MM.1S (cell line): ENCODE measurements at regions not wholly inside any gene's neighbourhood (a gene's known extent, or its start where the extent isn't known, plus 50 kb on each side); places are given as distances from the start of the nearest gene placed in this dataset.
"Not testable (repeated sequence)": the region's sequence is repeated elsewhere in the genome, so short reads cannot be mapped to it uniquely, and the experiment has no call there.

Source experiments
- DNase-seq: peaks from one replicate; pipeline ENCODE4 v3.0.0-alpha.2; 2015
- H2AFZ ChIP-seq: fragments of 300-600 bp; sonication (generic); 2 replicates; pipeline ENCODE4 v1.6.0; 2016; ENCODE audit warnings: antibody characterized with exemption, low read length
- H3F3A ChIP-seq: fragments of 300-600 bp; sonication (generic); 2 replicates; pipeline ENCODE4 v1.6.1; 2016; ENCODE audit warnings: mild to moderate bottlenecking, antibody characterized with exemption, low read length, moderate library complexity, mixed read lengths; ENCODE audit not compliant: insufficient read depth
- H3K27ac ChIP-seq: fragments of 300-600 bp; sonication (generic); 2 replicates; pipeline ENCODE4 v1.5.1; 2016; ENCODE audit warnings: mild to moderate bottlenecking, low read length
- H3K27me3 ChIP-seq: fragments of 300-600 bp; sonication (generic); replicated peaks from 2 replicates; pipeline ENCODE4 v1.6.0; 2016; ENCODE audit warnings: low read length; ENCODE audit not compliant: insufficient read depth
- H3K36me3 ChIP-seq: fragments of 300-600 bp; sonication (generic); replicated peaks from 2 replicates; pipeline ENCODE4 v1.6.1; 2016; ENCODE audit warnings: mild to moderate bottlenecking, low read length, mixed read lengths; ENCODE audit not compliant: insufficient read depth
- H3K4me1 ChIP-seq: fragments of 300-600 bp; sonication (generic); 2 replicates; pipeline ENCODE4 v1.6.1; 2016; ENCODE audit warnings: low read length, mixed read lengths
- H3K4me2 ChIP-seq: fragments of 300-600 bp; sonication (generic); 2 replicates; pipeline ENCODE4 v1.6.0; 2016; ENCODE audit warnings: low read depth, low read length
- H3K4me3 ChIP-seq: fragments of 300-600 bp; sonication (generic); 2 replicates; pipeline ENCODE4 v1.5.1; 2016; ENCODE audit warnings: low read length, mixed read lengths
- H3K79me2 ChIP-seq: fragments of 300-600 bp; sonication (generic); 2 replicates; pipeline ENCODE4 v1.6.1; 2016; ENCODE audit warnings: mixed run types, low read length, mixed read lengths
- H3K9ac ChIP-seq: fragments of 300-600 bp; sonication (generic); 2 replicates; pipeline ENCODE4 v1.6.1; 2016; ENCODE audit warnings: low read length, mixed read lengths
- H3K9me2 ChIP-seq: fragments of 300-600 bp; sonication (generic); replicated peaks from 2 replicates; pipeline ENCODE4 v1.6.1; 2016; ENCODE audit warnings: mild to moderate bottlenecking, low read length, mixed read lengths; ENCODE audit not compliant: insufficient read depth
- H3K9me3 ChIP-seq: fragments of 300-600 bp; sonication (generic); replicated peaks from 2 replicates; pipeline ENCODE4 v1.6.1; 2016; ENCODE audit warnings: mild to moderate bottlenecking, low read length, mixed read lengths; ENCODE audit not compliant: insufficient read depth
- H4K20me1 ChIP-seq: fragments of 300-600 bp; sonication (generic); 2 replicates; pipeline ENCODE4 v1.6.1; 2016; ENCODE audit warnings: mild to moderate bottlenecking, low read length, moderate library complexity, mixed read lengths; ENCODE audit not compliant: insufficient read depth
- EZH2 ChIP-seq: fragments of 300-600 bp; sonication (generic); optimal IDR thresholded peaks from 2 replicates; pipeline ENCODE3; 2017; ENCODE audit warnings: low read depth, mild to moderate bottlenecking, antibody characterized with exemption, low read length, mixed read lengths
- EZH2phosphoT487 ChIP-seq: fragments of 300-600 bp; sonication (generic); IDR thresholded peaks from 2 replicates; pipeline ENCODE4 v1.6.1; 2018; ENCODE audit warnings: antibody characterized with exemption, low read length
- TF ChIP-seq, protein P1 (sequence below): fragments of 300-600 bp; sonication (generic); IDR thresholded peaks from 2 replicates; pipeline ENCODE4 v1.5.1; 2016; ENCODE audit warnings: antibody characterized with exemption, low read length, mixed read lengths

DNA sequence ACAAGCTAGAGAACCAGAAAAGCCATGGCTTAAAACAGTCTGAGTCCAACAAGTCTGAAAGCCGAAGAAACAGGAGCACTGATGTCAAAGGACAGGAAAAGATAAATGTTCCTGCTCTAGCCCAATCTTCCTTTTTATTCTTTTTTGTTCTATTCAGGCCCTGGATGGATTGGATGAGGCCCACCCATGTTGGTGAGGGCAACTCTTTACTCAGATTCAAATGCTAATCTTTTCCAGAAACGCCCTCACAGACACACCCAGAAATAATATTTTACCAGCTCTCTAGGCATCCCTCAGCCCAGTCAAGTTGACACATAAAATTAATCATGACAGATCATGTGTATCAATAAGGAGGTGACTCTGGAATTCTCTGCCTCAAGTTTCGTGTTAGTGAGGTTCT is 1002.7 kb downstream of the STPG2 start:
- DNase-seq = no peak
- Histone ChIP-seq H3K4me2 (no peak overlapping the region), H3K27ac (no peak overlapping the region), H3K36me3 (no peaks in the 10 kb centered on the region), H3K9me3 (no peaks in the 10 kb centered on the region), H3K9ac (no peak overlapping the region), H2AFZ (no peak overlapping the region), H4K20me1 (no peaks in the 10 kb centered on the region), H3F3A (no peaks in the 10 kb centered on the region), H3K27me3 (no peaks in the 10 kb centered on the region), H3K4me3 (no peak overlapping the region), H3K79me2 (no peaks in the 10 kb centered on the region), H3K9me2 (no peaks in the 10 kb centered on the region), H3K4me1 (no peaks in the 10 kb centered on the region)
- TF ChIP-seq EZH2phosphoT487 (no peak), EZH2 (no peak)
- TF ChIP-seq, protein P1, sequence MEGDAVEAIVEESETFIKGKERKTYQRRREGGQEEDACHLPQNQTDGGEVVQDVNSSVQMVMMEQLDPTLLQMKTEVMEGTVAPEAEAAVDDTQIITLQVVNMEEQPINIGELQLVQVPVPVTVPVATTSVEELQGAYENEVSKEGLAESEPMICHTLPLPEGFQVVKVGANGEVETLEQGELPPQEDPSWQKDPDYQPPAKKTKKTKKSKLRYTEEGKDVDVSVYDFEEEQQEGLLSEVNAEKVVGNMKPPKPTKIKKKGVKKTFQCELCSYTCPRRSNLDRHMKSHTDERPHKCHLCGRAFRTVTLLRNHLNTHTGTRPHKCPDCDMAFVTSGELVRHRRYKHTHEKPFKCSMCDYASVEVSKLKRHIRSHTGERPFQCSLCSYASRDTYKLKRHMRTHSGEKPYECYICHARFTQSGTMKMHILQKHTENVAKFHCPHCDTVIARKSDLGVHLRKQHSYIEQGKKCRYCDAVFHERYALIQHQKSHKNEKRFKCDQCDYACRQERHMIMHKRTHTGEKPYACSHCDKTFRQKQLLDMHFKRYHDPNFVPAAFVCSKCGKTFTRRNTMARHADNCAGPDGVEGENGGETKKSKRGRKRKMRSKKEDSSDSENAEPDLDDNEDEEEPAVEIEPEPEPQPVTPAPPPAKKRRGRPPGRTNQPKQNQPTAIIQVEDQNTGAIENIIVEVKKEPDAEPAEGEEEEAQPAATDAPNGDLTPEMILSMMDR = no peak

- not testable (repeated sequence) for H3K36me3 ChIP-seq, H3K9me2 ChIP-seq, H3K4me3 ChIP-seq, H2AFZ ChIP-seq, H3K27ac ChIP-seq, DNase-seq, H3K27me3 ChIP-seq, H4K20me1 ChIP-seq, H3K79me2 ChIP-seq, H3K4me2 ChIP-seq, H3K4me1 ChIP-seq, H3F3A ChIP-seq, H3K9me3 ChIP-seq, H3K9ac ChIP-seq
These were observed 1001.9 kb downstream of the STPG2 start for GRCh38 chr4:97141332-97141731.

- no peak for DNase-seq
These were observed 1000.9 kb downstream of the STPG2 start for GRCh38 chr4:97142410-97142809.

DNA sequence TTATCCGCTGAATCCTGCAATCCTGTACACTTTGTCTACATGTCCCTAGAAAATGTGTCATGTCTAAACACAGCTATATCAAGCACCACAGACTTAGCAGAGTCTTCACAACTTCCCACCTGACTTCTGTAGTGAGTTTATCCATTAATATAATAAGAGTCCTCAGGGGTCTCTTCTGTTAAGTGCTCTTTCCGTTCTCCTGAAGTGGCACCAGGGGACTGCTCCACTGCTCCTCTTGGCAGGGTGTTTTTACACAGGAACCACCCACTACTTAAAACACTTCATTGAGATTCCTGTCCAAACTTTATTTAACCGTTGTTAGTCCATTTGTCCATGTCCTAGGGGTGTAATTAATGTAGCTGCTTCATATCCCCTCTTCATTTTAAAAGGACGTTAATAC is 1000.4 kb downstream of the STPG2 start:
- Histone ChIP-seq H3K9me2 (no peaks in the 10 kb centered on the region), H3F3A (no peaks in the 10 kb centered on the region), H3K27me3 (no peaks in the 10 kb centered on the region), H4K20me1 (no peaks in the 10 kb centered on the region), H3K4me3 (no peak overlapping the region), H3K79me2 (no peaks in the 10 kb centered on the region), H3K27ac (no peak overlapping the region), H3K9me3 (no peaks in the 10 kb centered on the region), H3K4me2 (no peak overlapping the region), H3K9ac (no peak overlapping the region), H3K4me1 (no peaks in the 10 kb centered on the region), H2AFZ (no peak overlapping the region), H3K36me3 (no peaks in the 10 kb centered on the region)
- DNase-seq = no peak
- TF ChIP-seq EZH2phosphoT487 = no peak
- TF ChIP-seq, protein P1 = no peak
- TF ChIP-seq EZH2 = no peak

More at GRCh38 chr4:97142410-97142809, 1000.9 kb downstream of the STPG2 start:
- Histone ChIP-seq H3K36me3 (no peaks in the 10 kb centered on the region), H3K4me3 (no peak overlapping the region), H3K9me3 (no peaks in the 10 kb centered on the region), H3K4me2 (no peak overlapping the region), H4K20me1 (no peaks in the 10 kb centered on the region), H3K9me2 (no peaks in the 10 kb centered on the region), H2AFZ (no peak overlapping the region), H3K4me1 (no peaks in the 10 kb centered on the region), H3F3A (no peaks in the 10 kb centered on the region), H3K27ac (no peak overlapping the region), H3K27me3 (no peaks in the 10 kb centered on the region), H3K9ac (no peak overlapping the region), H3K79me2 (no peaks in the 10 kb centered on the region)
- TF ChIP-seq EZH2 (no peak), EZH2phosphoT487 (no peak)
- TF ChIP-seq, protein P1 = no peak
